Neuronal stem cell (in vitro differentiated cells): ENCODE measurements at regions not wholly inside any gene's neighbourhood (a gene's known extent, or its start where the extent isn't known, plus 50 kb on each side); places are given as distances from the start of the nearest gene placed in this dataset.

ENCODE experiments used
- DNase-seq: peaks from one replicate; pipeline ENCODE4 v3.0.0-alpha.2; 2013; ENCODE audit warnings: low spot score
- H2AFZ ChIP-seq: one replicate; pipeline ENCODE4 v1.6.1; 2013; ENCODE audit warnings: mild to moderate bottlenecking, low read length, inconsistent platforms
- H2AK5ac ChIP-seq: 2 replicates; pipeline ENCODE4 v1.6.1; 2013; ENCODE audit warnings: low read depth, mild to moderate bottlenecking, inconsistent platforms, low read length, moderate library complexity, mixed read lengths
- H2BK120ac ChIP-seq: 2 replicates; pipeline ENCODE4 v1.6.1; 2013; ENCODE audit warnings: low read depth, mild to moderate bottlenecking, inconsistent platforms, low read length, moderate library complexity, mixed read lengths
- H2BK12ac ChIP-seq: one replicate; pipeline ENCODE4 v1.6.1; 2013; ENCODE audit warnings: low read length, inconsistent platforms
- H2BK15ac ChIP-seq: 2 replicates; pipeline ENCODE4 v1.6.1; 2013; ENCODE audit warnings: mild to moderate bottlenecking, low read length, inconsistent platforms, mixed read lengths
- H2BK5ac ChIP-seq: one replicate; pipeline ENCODE4 v1.6.1; 2013; ENCODE audit warnings: inconsistent platforms, mild to moderate bottlenecking, low read length, moderate library complexity
- H3K14ac ChIP-seq: one replicate; pipeline ENCODE4 v1.6.1; 2013; ENCODE audit warnings: low read length, inconsistent platforms
- H3K18ac ChIP-seq: 2 replicates; pipeline ENCODE4 v1.6.1; 2013; ENCODE audit warnings: low read length, inconsistent platforms
- H3K23ac ChIP-seq: 2 replicates; pipeline ENCODE4 v1.6.1; 2013; ENCODE audit warnings: low read depth, mild to moderate bottlenecking, mixed read lengths, low read length, inconsistent platforms; ENCODE audit not compliant: poor library complexity
- H3K27ac ChIP-seq: replicated peaks from 3 replicates; pipeline ENCODE4 v1.5.1; 2013; ENCODE audit warnings: low read length, inconsistent platforms
- H3K27me3 ChIP-seq, 3 experiments: 2 replicates each; pipeline ENCODE4 v1.6.1; 2013; ENCODE audit warnings: low read length in 3 of 3, mild to moderate bottlenecking in 2 of 3, inconsistent platforms in 1 of 3, low read depth in 1 of 3, mixed read lengths in 1 of 3, moderate library complexity in 1 of 3; ENCODE audit not compliant: control insufficient read depth in 3 of 3, insufficient read depth in 3 of 3
- H3K36me3 ChIP-seq, 2 donors: replicated peaks in 1 of 2; 2 replicates each; pipeline ENCODE4 v1.6.1; 2013; ENCODE audit warnings: low read length in 2 of 2; ENCODE audit not compliant: control insufficient read depth in 2 of 2, insufficient read depth in 2 of 2
- H3K4ac ChIP-seq: 2 replicates; pipeline ENCODE4 v1.6.1; 2013; ENCODE audit warnings: inconsistent platforms, mild to moderate bottlenecking, low read length, moderate library complexity
- H3K4me1 ChIP-seq, 2 donors: 1 replicate in 1 of 2; 2 replicates in 1 of 2; pipeline ENCODE4 v1.6.1; 2013; ENCODE audit warnings: low read length in 2 of 2, low read depth in 1 of 2; ENCODE audit not compliant: control insufficient read depth in 2 of 2, insufficient read depth in 1 of 2
- H3K4me2 ChIP-seq: one replicate; pipeline ENCODE4 v1.6.1; 2013; ENCODE audit warnings: mild to moderate bottlenecking, low read length, inconsistent platforms; ENCODE audit not compliant: insufficient read depth, poor library complexity, severe bottlenecking
- H3K4me3 ChIP-seq, 2 donors: 2 replicates each; pipeline ENCODE4 v1.5.1; 2013; ENCODE audit warnings: low read length in 2 of 2, mild to moderate bottlenecking in 2 of 2, inconsistent platforms in 1 of 2, moderate library complexity in 1 of 2
- H3K79me1 ChIP-seq: one replicate; pipeline ENCODE4 v1.6.1; 2013; ENCODE audit warnings: low read depth, mild to moderate bottlenecking, inconsistent platforms, low read length, moderate library complexity
- H3K9ac ChIP-seq: one replicate; pipeline ENCODE4 v1.6.1; 2013; ENCODE audit warnings: mild to moderate bottlenecking, low read depth, low read length, inconsistent platforms; ENCODE audit not compliant: poor library complexity
- H3K9me3 ChIP-seq, 2 donors: replicated peaks in 1 of 2; 2 replicates each; pipeline versions ENCODE3 to v1.6.1; 2013; ENCODE audit warnings: low read length in 2 of 2, mild to moderate bottlenecking in 2 of 2, inconsistent platforms in 1 of 2, low read depth in 1 of 2, mixed read lengths in 1 of 2, moderate library complexity in 1 of 2; ENCODE audit not compliant: control insufficient read depth in 2 of 2, insufficient read depth in 1 of 2
- H4K8ac ChIP-seq: one replicate; pipeline ENCODE4 v1.6.1; 2013; ENCODE audit warnings: low read depth, mild to moderate bottlenecking, inconsistent platforms, low read length, moderate library complexity
- H4K91ac ChIP-seq: one replicate; pipeline ENCODE4 v1.6.1; 2013; ENCODE audit warnings: low read length, low read depth, mild to moderate bottlenecking, inconsistent platforms; ENCODE audit not compliant: poor library complexity
- WGBS, 2 donors: extraction: QIAGEN DNeasy Blood & Tissue Kit; methylation state at CpG; one replicate each; pipeline ENCODE4 v1.1.7; 2013; ENCODE audit warnings: missing lambda C conversion rate in 2 of 2, mixed read lengths in 1 of 2; ENCODE audit not compliant: insufficient read length in 2 of 2, insufficient replicate concordance in 1 of 2; ENCODE audit errors: extremely low coverage in 2 of 2; 5-methylcytosine and 5-hydroxymethylcytosine counted together

DNA sequence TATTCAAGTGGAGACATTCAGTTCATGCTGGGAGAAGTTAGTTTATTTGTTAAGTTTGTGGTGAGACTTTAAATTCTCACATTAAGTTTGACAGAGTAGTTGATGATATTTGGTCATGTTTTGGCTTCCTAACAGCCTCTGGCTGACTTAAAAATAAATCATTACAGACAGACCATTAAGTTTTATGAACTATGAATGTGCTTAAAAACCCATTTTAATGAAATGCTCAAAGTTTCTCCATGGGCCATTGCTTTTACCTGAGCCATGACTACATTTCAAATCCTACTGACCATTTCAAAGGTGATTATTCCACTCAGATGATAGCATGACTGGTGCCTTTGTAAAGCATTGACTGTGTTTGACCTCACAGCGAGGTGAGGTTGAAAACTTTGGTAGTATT lies 192.7 kb downstream of the LRRC70 start:
- no CpG with 5 or more reads among the region's 1 CpG for WGBS, 2 donors

DNA sequence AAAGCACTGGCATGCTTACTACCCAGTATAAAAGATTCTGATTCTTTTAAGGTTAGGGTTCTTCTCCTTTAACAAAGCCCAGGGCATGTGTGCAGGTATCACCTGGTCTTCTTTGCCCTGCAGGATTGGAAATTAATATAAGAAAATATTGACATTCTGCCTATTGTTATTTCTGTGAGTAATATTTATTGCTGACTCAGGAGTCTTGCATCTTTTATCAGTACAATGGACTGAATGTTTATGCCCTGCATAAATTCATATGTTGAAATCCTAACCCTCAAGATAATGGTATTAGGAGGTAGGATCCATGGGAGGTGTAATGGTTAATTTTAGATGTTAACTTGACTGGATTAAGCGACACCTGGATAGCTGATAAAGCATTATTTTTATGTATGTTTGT lies 189.0 kb downstream of the LRRC70 start:
- Histone ChIP-seq H3K18ac (no peak overlapping the region), H3K4ac (no peak overlapping the region), H3K4me3 (no peak overlapping the region), H2BK12ac (no peak overlapping the region), H2BK120ac (no peak overlapping the region), H3K9me3 (no peaks in the 10 kb centered on the region), H2BK5ac (no peak overlapping the region), H3K27me3 (no peaks in the 10 kb centered on the region), H2BK15ac (no peak overlapping the region), H2AFZ (no peak overlapping the region), H3K4me1 (no peaks in the 10 kb centered on the region), H3K79me1 (no peaks in the 10 kb centered on the region), H3K4me2 (no peak overlapping the region), H3K9ac (no peak overlapping the region), H2AK5ac (no peak overlapping the region), H3K36me3 (no peaks in the 10 kb centered on the region), H3K23ac (no peak overlapping the region), H3K27ac (no peak overlapping the region), H4K8ac (no peak overlapping the region), H3K14ac (no peak overlapping the region), H4K91ac (no peak overlapping the region)
- no peak for DNase-seq
- no CpG with 5 or more reads among the region's 1 CpG for WGBS, 2 donors

More for the DNA sequence above, 192.7 kb downstream of the LRRC70 start:
- Histone ChIP-seq H3K36me3 (no peaks in the 10 kb centered on the region), H4K8ac (no peak overlapping the region), H4K91ac (no peak overlapping the region), H3K9ac (no peak overlapping the region), H3K4me1 (no peaks in the 10 kb centered on the region), H3K4me2 (no peak overlapping the region), H3K4ac (no peak overlapping the region), H2BK12ac (no peak overlapping the region), H2BK15ac (no peak overlapping the region), H3K14ac (no peak overlapping the region), H3K27me3 (no peaks in the 10 kb centered on the region), H3K18ac (no peak overlapping the region), H3K79me1 (no peaks in the 10 kb centered on the region), H2AFZ (no peak overlapping the region), H2BK120ac (no peak overlapping the region), H3K4me3 (no peak overlapping the region), H3K27ac (no peak overlapping the region), H2BK5ac (no peak overlapping the region), H3K23ac (no peak overlapping the region), H2AK5ac (no peak overlapping the region), H3K9me3 (no peaks in the 10 kb centered on the region)
- no peak for DNase-seq

DNA sequence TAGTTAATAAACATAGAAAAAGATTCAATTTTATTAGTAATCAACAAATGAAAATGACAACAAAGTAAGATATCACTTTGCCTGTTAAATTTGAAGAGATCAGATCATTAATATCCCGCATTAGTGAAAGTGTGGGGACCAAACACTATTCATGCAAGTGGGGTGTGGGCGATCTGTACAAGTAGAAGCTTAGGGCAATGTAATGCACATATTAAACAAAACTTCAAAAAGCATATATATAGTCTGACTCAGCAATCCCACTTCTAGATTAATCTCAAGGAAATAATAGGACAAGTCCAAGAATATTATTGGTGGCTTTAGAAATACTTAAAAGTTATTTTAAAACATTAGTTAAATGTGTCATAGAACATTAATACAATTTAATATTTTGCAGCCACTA lies 188.5 kb downstream of the LRRC70 start:
- no peak overlapping the region for H2BK12ac ChIP-seq
- H3K27ac ChIP-seq = no peak overlapping the region
- no peak for DNase-seq
- H3K36me3 ChIP-seq = no peaks in the 10 kb centered on the region
- no peak overlapping the region for H3K9ac ChIP-seq
- no CpG with 5 or more reads among the region's 2 CpGs for WGBS, 2 donors
- H3K79me1 ChIP-seq = no peaks in the 10 kb centered on the region
- no peak overlapping the region for H3K4ac ChIP-seq
- no peak overlapping the region for H3K4me3 ChIP-seq
- H4K8ac ChIP-seq = no peak overlapping the region
- H3K9me3 ChIP-seq = no peaks in the 10 kb centered on the region
- H2BK5ac ChIP-seq = no peak overlapping the region
- no peak overlapping the region for H3K18ac ChIP-seq
- no peak overlapping the region for H4K91ac ChIP-seq
- H2BK120ac ChIP-seq = no peak overlapping the region
- H3K4me1 ChIP-seq = no peaks in the 10 kb centered on the region
- no peak overlapping the region for H3K14ac ChIP-seq
- H3K27me3 ChIP-seq = no peaks in the 10 kb centered on the region
- no peak overlapping the region for H3K23ac ChIP-seq
- H2AFZ ChIP-seq = no peak overlapping the region
- no peak overlapping the region for H2BK15ac ChIP-seq
- H3K4me2 ChIP-seq = no peak overlapping the region
- H2AK5ac ChIP-seq = no peak overlapping the region

DNA sequence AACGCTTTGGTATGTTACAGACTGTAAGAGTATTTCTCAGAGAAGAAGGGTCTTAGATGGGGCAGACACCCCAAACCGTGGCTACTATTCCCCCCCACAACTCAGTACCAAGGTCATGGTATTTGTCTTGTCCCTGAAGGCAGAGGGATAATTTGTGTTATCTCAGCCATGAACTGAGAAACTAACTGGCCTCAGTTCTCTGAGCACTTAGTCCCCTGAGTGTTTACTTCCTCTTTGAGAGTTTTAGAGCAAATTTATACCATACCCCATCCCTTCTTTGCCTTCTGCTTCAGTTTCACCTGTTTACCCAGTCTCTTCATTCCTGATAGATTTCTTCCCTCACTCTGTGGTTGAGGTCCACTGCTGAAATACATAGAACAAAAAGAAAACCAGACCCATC lies 183.9 kb downstream of the LRRC70 start:
- H2AFZ ChIP-seq = no peak overlapping the region
- H3K4me2 ChIP-seq = no peak overlapping the region
- no peak overlapping the region for H3K4ac ChIP-seq
- no peak for DNase-seq
- no peaks in the 10 kb centered on the region for H3K36me3 ChIP-seq
- no peak overlapping the region for H2BK15ac ChIP-seq
- H3K4me3 ChIP-seq = no peak overlapping the region
- H3K9ac ChIP-seq = no peak overlapping the region
- H3K18ac ChIP-seq = no peak overlapping the region
- no peak overlapping the region for H4K8ac ChIP-seq
- H2BK120ac ChIP-seq = no peak overlapping the region
- H3K23ac ChIP-seq = no peak overlapping the region
- no peaks in the 10 kb centered on the region for H3K9me3 ChIP-seq
- no peak overlapping the region for H2BK5ac ChIP-seq
- no peak overlapping the region for H3K14ac ChIP-seq
- no peaks in the 10 kb centered on the region for H3K79me1 ChIP-seq
- no peaks in the 10 kb centered on the region for H3K27me3 ChIP-seq
- H2AK5ac ChIP-seq = no peak overlapping the region
- no peaks in the 10 kb centered on the region for H3K4me1 ChIP-seq
- no peak overlapping the region for H3K27ac ChIP-seq
- WGBS, 2 donors = no CpG with 5 or more reads among the region's 2 CpGs
- no peak overlapping the region for H2BK12ac ChIP-seq
- H4K91ac ChIP-seq = no peak overlapping the region
